PC-3 (cell line): ENCODE measurements at regions not wholly inside any gene's neighbourhood (a gene's known extent, or its start where the extent isn't known, plus 50 kb on each side); places are given as distances from the start of the nearest gene placed in this dataset.

Experiments used
- ATAC-seq: fragments of 200-7000 bp; cut with Tn5 transposase; 2 replicates; pipeline ENCODE4 v1.9.1; 2020; ENCODE audit warnings: mild to moderate bottlenecking, moderate library complexity
- BruUV-seq: library from RNA; stranded (reverse); fragments of 400-500 nt; replicated peaks from 2 replicates; lab custom pipeline; 2021; lab: Mats Ljungman, UMichigan
- CTCF ChIA-PET: fragments of 300-600 bp; sonication (Branson Sonifier 250); formaldehyde crosslinking; loops from one replicate; lab custom pipeline; 2022; ENCODE audit warnings: antibody characterized with exemption; lab: Charles Lee
- POLR2A ChIA-PET: fragments of 300-600 bp; sonication (Branson Sonifier 250); formaldehyde crosslinking; loops from one replicate; lab custom pipeline; 2022; ENCODE audit warnings: antibody characterized with exemption; ENCODE audit not compliant: unreplicated experiment; lab: Charles Lee
- DNase-seq: peaks from one replicate; pipeline ENCODE4 v3.0.0-alpha.2; 2015
- H2AFZ ChIP-seq: fragments of 300-600 bp; sonication (generic); 2 replicates; pipeline ENCODE4 v1.6.0; 2016; ENCODE audit warnings: antibody characterized with exemption, low read length
- H3F3A ChIP-seq: fragments of 300-600 bp; sonication (generic); one replicate; pipeline ENCODE4 v1.6.0; 2017; ENCODE audit warnings: antibody characterized with exemption, low read length, control low read depth, mild to moderate bottlenecking; ENCODE audit not compliant: unreplicated experiment
- H3K27ac ChIP-seq: fragments of 300-600 bp; sonication (generic); 2 replicates; pipeline ENCODE4 v1.5.1; 2016; ENCODE audit warnings: mild to moderate bottlenecking, low read length
- H3K27me3 ChIP-seq: fragments of 300-600 bp; sonication (generic); 2 replicates; pipeline ENCODE4 v1.6.1; 2016; ENCODE audit warnings: low read length, mixed read lengths
- H3K36me3 ChIP-seq: fragments of 300-600 bp; sonication (generic); 2 replicates; pipeline ENCODE4 v1.6.1; 2016; ENCODE audit warnings: low read depth, mixed run types, low read length, mixed read lengths
- H3K4me1 ChIP-seq: fragments of 300-600 bp; sonication (generic); 2 replicates; pipeline ENCODE4 v1.5.1; 2016; ENCODE audit warnings: low read length; ENCODE audit not compliant: insufficient read depth
- H3K4me2 ChIP-seq: fragments of 300-600 bp; sonication (generic); 2 replicates; pipeline ENCODE4 v1.6.0; 2016; ENCODE audit warnings: low read length
- H3K4me3 ChIP-seq: fragments of 300-600 bp; sonication (generic); 2 replicates; pipeline ENCODE4 v1.5.1; 2016; ENCODE audit warnings: mild to moderate bottlenecking, low read length, mixed read lengths
- H3K79me2 ChIP-seq: fragments of 300-600 bp; sonication (generic); 2 replicates; pipeline ENCODE4 v1.6.1; 2017; ENCODE audit warnings: low read length, mixed read lengths
- H3K9ac ChIP-seq: fragments of 300-600 bp; sonication (generic); 2 replicates; pipeline ENCODE4 v1.6.0; 2016; ENCODE audit warnings: mild to moderate bottlenecking, low read length
- H3K9me2 ChIP-seq: fragments of 300-600 bp; sonication (generic); replicated peaks from 2 replicates; pipeline ENCODE4 v1.6.1; 2016; ENCODE audit warnings: mixed run types, low read length, mixed read lengths
- H3K9me3 ChIP-seq: fragments of 300-600 bp; sonication (generic); 2 replicates; pipeline ENCODE4 v1.6.1; 2016; ENCODE audit warnings: low read length, mixed read lengths
- H4K20me1 ChIP-seq: fragments of 300-600 bp; sonication (generic); 2 replicates; pipeline ENCODE4 v1.6.1; 2016; ENCODE audit warnings: low read length, mixed read lengths
- EZH2 ChIP-seq: fragments of 300-600 bp; sonication (generic); IDR thresholded peaks from one replicate; pipeline ENCODE4 v1.6.1; 2017; ENCODE audit warnings: antibody characterized with exemption, mild to moderate bottlenecking, low read length; ENCODE audit not compliant: unreplicated experiment
- EZH2phosphoT487 ChIP-seq: fragments of 300-600 bp; sonication (generic); IDR thresholded peaks from 2 replicates; pipeline ENCODE4 v1.6.1; 2018; ENCODE audit warnings: mild to moderate bottlenecking, antibody characterized with exemption, low read length, borderline replicate concordance
- intact Hi-C: fragments of 100-400 bp; cut with micrococcal nuclease; formaldehyde crosslinking; loops from 2 replicates; pipeline ENCODE4 v1.9.0; 2023
- TF ChIP-seq, protein P1 (sequence below): fragments of 300-600 bp; sonication (generic); conservative IDR thresholded peaks from 2 replicates; pipeline ENCODE4 v1.5.1; 2017; ENCODE audit warnings: antibody characterized with exemption, low read depth, mild to moderate bottlenecking, low read length

DNA sequence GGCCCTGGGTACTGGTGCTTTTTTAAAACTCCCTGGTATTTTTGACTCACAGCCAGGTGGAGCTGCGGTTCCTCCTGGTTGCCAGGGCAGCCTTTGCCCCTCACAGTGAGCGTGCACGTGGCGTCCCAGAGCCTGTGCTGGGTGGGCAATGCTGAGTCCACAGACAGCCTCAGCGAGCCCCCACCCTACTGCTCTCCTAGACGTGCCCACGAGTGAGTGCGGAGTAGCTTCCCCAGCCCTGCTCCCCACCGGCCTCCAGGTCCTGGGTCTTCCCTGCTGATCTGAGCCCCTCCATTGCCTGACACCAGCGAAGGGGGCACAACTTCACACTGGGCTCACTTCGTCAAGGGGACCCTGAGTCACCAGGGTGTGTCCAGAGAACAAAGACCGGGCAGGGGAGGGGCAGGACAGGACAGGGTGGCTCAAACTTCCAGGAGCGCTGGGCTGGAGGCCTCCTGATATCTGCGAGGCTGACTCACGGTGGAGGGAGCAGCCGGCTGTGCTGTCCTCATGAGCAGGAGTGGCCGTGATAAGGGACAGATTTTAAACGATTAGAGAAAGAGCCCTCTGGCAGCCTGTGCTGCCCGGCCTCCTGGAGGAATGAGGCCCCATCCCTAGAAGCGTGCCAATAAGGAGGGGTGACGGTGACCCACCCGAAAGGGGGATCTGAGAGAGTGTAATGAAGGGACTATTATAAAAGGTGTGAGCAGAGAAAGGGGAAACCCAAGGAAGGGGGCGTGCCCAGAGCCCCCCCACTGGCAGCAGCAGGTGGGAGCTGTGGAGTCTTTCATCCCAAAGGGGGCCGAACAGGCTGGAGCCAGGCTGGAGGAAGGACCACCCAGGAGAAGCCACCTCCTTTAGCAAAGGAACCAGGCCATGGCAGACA, 129.3 kb upstream of the FGF3 start:
- H3K79me2 ChIP-seq, result peaks cover 10% of the 10 kb centered on the region
- peak overlapping the region; percentile 93 for H3K9ac ChIP-seq
- no peaks in the 10 kb centered on the region for H3K36me3 ChIP-seq
- peaks cover 45% of the 10 kb centered on the region for H3K4me1 ChIP-seq
- intact Hi-C loops, result loop anchor here (1.0 to 10.0 kb wide), 4 partner anchors 34 to 246 kb away; no protein-coding TSS in a partner anchor
- H3K27ac ChIP-seq, result peak overlapping the region; percentile 97
- no peaks in the 10 kb centered on the region for H3K9me2 ChIP-seq
- DNase-seq, result peak; percentile 98
- BruUV-seq, result TSS peak; percentile 86
- ChIA-PET POLR2A (interaction anchor here (0.5 to 0.7 kb wide), 4 partner anchors 20 to 670 kb away, joined by 3 to 6 read pairs (median 4); no protein-coding TSS in a partner anchor), CTCF (interaction anchor here (0.7 kb wide), 1 partner anchor 30 kb away, joined by 4 read pairs; no protein-coding TSS in a partner anchor)
- H2AFZ ChIP-seq, result peak overlapping the region; percentile 49
- peak overlapping the region; percentile 11; the same call in 1 of the 2 replicates for H3K4me3 ChIP-seq
- no peaks in the 10 kb centered on the region for H3K9me3 ChIP-seq
- H3F3A ChIP-seq, result peaks cover 5% of the 10 kb centered on the region
- peak overlapping the region; percentile 60 for H3K4me2 ChIP-seq
- no peaks in the 10 kb centered on the region for H4K20me1 ChIP-seq
- peak; percentile 82 for ATAC-seq
- TF ChIP-seq EZH2phosphoT487 (no peak), EZH2 (no peak)
- TF ChIP-seq, protein P1, sequence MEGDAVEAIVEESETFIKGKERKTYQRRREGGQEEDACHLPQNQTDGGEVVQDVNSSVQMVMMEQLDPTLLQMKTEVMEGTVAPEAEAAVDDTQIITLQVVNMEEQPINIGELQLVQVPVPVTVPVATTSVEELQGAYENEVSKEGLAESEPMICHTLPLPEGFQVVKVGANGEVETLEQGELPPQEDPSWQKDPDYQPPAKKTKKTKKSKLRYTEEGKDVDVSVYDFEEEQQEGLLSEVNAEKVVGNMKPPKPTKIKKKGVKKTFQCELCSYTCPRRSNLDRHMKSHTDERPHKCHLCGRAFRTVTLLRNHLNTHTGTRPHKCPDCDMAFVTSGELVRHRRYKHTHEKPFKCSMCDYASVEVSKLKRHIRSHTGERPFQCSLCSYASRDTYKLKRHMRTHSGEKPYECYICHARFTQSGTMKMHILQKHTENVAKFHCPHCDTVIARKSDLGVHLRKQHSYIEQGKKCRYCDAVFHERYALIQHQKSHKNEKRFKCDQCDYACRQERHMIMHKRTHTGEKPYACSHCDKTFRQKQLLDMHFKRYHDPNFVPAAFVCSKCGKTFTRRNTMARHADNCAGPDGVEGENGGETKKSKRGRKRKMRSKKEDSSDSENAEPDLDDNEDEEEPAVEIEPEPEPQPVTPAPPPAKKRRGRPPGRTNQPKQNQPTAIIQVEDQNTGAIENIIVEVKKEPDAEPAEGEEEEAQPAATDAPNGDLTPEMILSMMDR, result peak; percentile 42; the same call in 1 of the 2 replicates
- no peaks in the 10 kb centered on the region for H3K27me3 ChIP-seq

GRCh38 chr11:69949327-69949726, 128.8 kb upstream of the ANO1 start:
- H3K27me3 ChIP-seq, result no peaks in the 10 kb centered on the region
- H3K27ac ChIP-seq, result peak overlapping the region; percentile 97
- no peak overlapping the region for H2AFZ ChIP-seq
- peaks cover 10% of the 10 kb centered on the region for H3K79me2 ChIP-seq
- no peak overlapping the region for H3K4me3 ChIP-seq
- no peaks in the 10 kb centered on the region for H3K36me3 ChIP-seq
- intact Hi-C loops, result loop anchor here (1.0 to 10.0 kb wide), 4 partner anchors 35 to 245 kb away; no protein-coding TSS in a partner anchor
- peaks cover 45% of the 10 kb centered on the region for H3K4me1 ChIP-seq
- H3K9me2 ChIP-seq, result no peaks in the 10 kb centered on the region
- H3F3A ChIP-seq, result peaks cover 5% of the 10 kb centered on the region
- peak; percentile 99 for DNase-seq
- peak overlapping the region; percentile 93 for H3K9ac ChIP-seq
- ChIA-PET POLR2A (interaction anchor here (0.6 kb wide), 3 partner anchors 48 to 671 kb away, joined by 3 to 5 read pairs (median 3); no protein-coding TSS in a partner anchor), CTCF (interaction anchor here (0.7 kb wide), 1 partner anchor 31 kb away, joined by 4 read pairs; no protein-coding TSS in a partner anchor)
- no peaks in the 10 kb centered on the region for H3K9me3 ChIP-seq
- H4K20me1 ChIP-seq, result no peaks in the 10 kb centered on the region
- no TSS peak for BruUV-seq
- TF ChIP-seq, protein P1, result no peak
- TF ChIP-seq EZH2phosphoT487 (no peak), EZH2 (no peak)
- peak; percentile 81 for ATAC-seq
- H3K4me2 ChIP-seq, result peak overlapping the region; percentile 60
